Activated naive CD4-positive, alpha-beta T cell treated with anti-CD3 and anti-CD28 coated beads, Interleukin-2, amount 50 U/mL, for 24 hours (primary cell): ENCODE measurements at regions not wholly inside any gene's neighbourhood (a gene's known extent, or its start where the extent isn't known, plus 50 kb on each side); places are given as distances from the start of the nearest gene placed in this dataset.

Experiments used
- H3K27ac Mint-ChIP-seq: one replicate; pipeline ENCODE4 v1.8.0; 2021; ENCODE audit warnings: mild to moderate bottlenecking, mixed read lengths
- H3K27me3 Mint-ChIP-seq: one replicate; pipeline ENCODE4 v1.8.0; 2021; ENCODE audit warnings: mixed read lengths
- H3K36me3 Mint-ChIP-seq: one replicate; pipeline ENCODE4 v1.8.0; 2021; ENCODE audit warnings: mixed read lengths
- H3K4me1 Mint-ChIP-seq: one replicate; pipeline ENCODE4 v1.8.0; 2021; ENCODE audit warnings: mixed read lengths
- H3K4me3 Mint-ChIP-seq: one replicate; pipeline ENCODE4 v1.8.0; 2021; ENCODE audit warnings: mild to moderate bottlenecking, mixed read lengths
- H3K9me3 Mint-ChIP-seq: one replicate; pipeline ENCODE4 v1.8.0; 2021; ENCODE audit warnings: mixed read lengths

GRCh38 chr2:120551522-120551921 lies 184.1 kb upstream of the GLI2 start:
- H3K27me3 Mint-ChIP-seq, result peaks cover 9% of the 10 kb centered on the region
- H3K27ac Mint-ChIP-seq, result no peak overlapping the region
- no peaks in the 10 kb centered on the region for H3K36me3 Mint-ChIP-seq
- no peaks in the 10 kb centered on the region for H3K9me3 Mint-ChIP-seq
- H3K4me1 Mint-ChIP-seq, result peaks cover 3% of the 10 kb centered on the region
- no peak overlapping the region for H3K4me3 Mint-ChIP-seq

DNA sequence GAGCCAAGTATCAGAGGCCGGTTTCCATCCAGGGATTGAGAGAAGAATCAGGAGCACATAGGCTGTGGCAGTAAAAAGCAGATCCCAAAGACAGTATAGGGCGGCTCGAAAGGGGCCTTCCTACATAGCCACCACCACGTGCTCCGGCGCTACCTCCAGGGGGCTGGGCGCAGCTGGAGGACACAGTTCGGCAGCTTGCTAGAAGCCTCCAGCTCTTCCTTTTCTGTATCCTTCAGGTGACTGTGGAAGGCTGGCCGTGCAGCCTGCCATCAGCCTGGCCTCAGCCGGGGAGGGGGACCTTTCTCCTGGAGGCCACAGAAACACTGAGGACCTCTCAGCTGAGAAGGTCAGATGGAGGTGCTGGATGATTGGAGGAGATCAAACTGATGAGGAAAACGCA lies 183.6 kb upstream of the GLI2 start:
- Mint-ChIP-seq H3K4me3 (no peak overlapping the region), H3K4me1 (peaks cover 3% of the 10 kb centered on the region), H3K27me3 (peaks cover 9% of the 10 kb centered on the region), H3K27ac (no peak overlapping the region), H3K36me3 (no peaks in the 10 kb centered on the region), H3K9me3 (no peaks in the 10 kb centered on the region)

GRCh38 chr2:120552800-120553481 lies 182.7 kb upstream of the GLI2 start:
- Mint-ChIP-seq H3K9me3 (no peaks in the 10 kb centered on the region), H3K27ac (no peak overlapping the region), H3K4me1 (peaks cover 3% of the 10 kb centered on the region), H3K27me3 (peaks cover 9% of the 10 kb centered on the region), H3K4me3 (no peak overlapping the region), H3K36me3 (no peaks in the 10 kb centered on the region)

DNA sequence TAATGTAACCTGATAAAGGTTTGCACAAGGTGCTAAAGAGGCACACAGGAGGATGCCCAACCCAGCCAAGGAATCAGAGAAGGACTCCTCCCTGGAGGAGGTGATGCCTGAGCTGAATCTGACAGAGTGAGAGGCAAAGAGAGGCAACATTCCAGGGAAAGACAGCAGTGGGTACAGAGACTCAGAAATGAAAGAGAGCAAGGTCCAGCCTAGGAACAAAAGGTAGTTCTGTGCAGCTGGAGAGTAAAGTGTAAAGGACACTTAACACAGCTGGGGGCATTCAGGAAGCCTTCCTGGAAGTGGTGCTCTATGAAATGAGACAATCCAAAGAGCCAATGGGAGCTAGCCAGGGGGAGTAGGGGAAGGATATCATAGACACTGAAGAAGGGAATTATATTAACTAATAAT lies 181.0 kb upstream of the GLI2 start:
- H3K4me1 Mint-ChIP-seq, result peaks cover 3% of the 10 kb centered on the region
- H3K9me3 Mint-ChIP-seq, result no peaks in the 10 kb centered on the region
- H3K27ac Mint-ChIP-seq, result no peak overlapping the region
- no peak overlapping the region for H3K4me3 Mint-ChIP-seq
- H3K36me3 Mint-ChIP-seq, result no peaks in the 10 kb centered on the region
- H3K27me3 Mint-ChIP-seq, result peaks cover 9% of the 10 kb centered on the region

GRCh38 chr2:120555092-120555491 lies 180.6 kb upstream of the GLI2 start:
- peaks cover 3% of the 10 kb centered on the region for H3K4me1 Mint-ChIP-seq
- no peaks in the 10 kb centered on the region for H3K36me3 Mint-ChIP-seq
- H3K27ac Mint-ChIP-seq, result no peak overlapping the region
- no peaks in the 10 kb centered on the region for H3K9me3 Mint-ChIP-seq
- H3K27me3 Mint-ChIP-seq, result peaks cover 9% of the 10 kb centered on the region
- H3K4me3 Mint-ChIP-seq, result no peak overlapping the region

GRCh38 chr2:120556911-120557310 lies 178.8 kb upstream of the GLI2 start:
- H3K36me3 Mint-ChIP-seq, result no peaks in the 10 kb centered on the region
- no peaks in the 10 kb centered on the region for H3K9me3 Mint-ChIP-seq
- H3K27ac Mint-ChIP-seq, result no peak overlapping the region
- peaks cover 9% of the 10 kb centered on the region for H3K27me3 Mint-ChIP-seq
- H3K4me3 Mint-ChIP-seq, result no peak overlapping the region
- peaks cover 3% of the 10 kb centered on the region for H3K4me1 Mint-ChIP-seq

- Mint-ChIP-seq H3K9me3 (no peaks in the 10 kb centered on the region), H3K27me3 (peaks cover 3% of the 10 kb centered on the region), H3K4me3 (no peak overlapping the region), H3K36me3 (no peaks in the 10 kb centered on the region), H3K27ac (no peak overlapping the region), H3K4me1 (no peaks in the 10 kb centered on the region)
Measured at GRCh38 chr2:120558847-120559246, 176.8 kb upstream of the GLI2 start.

DNA sequence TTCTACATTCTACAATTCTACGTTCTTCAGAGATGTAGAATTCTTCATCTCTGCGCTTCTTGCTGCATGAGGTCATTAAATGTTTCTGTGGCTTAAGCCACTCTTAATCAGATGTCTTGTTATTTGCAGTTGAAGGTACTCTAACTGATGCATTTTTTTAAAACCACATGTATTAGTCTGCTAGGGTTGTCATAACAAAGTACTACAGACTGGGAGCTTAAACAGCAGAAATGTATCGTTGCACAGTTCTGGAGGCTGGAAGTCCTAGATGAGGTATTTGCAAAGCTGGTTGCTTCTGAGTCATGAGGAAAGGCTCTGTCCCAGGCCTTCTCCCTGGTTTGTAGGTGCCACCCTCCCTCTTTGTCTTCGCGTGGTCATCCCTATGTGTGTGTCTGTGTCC lies 176.3 kb upstream of the GLI2 start:
- Mint-ChIP-seq H3K27me3 (peaks cover 2% of the 10 kb centered on the region), H3K4me3 (no peak overlapping the region), H3K4me1 (no peaks in the 10 kb centered on the region), H3K27ac (no peak overlapping the region), H3K9me3 (no peaks in the 10 kb centered on the region), H3K36me3 (no peaks in the 10 kb centered on the region)

DNA sequence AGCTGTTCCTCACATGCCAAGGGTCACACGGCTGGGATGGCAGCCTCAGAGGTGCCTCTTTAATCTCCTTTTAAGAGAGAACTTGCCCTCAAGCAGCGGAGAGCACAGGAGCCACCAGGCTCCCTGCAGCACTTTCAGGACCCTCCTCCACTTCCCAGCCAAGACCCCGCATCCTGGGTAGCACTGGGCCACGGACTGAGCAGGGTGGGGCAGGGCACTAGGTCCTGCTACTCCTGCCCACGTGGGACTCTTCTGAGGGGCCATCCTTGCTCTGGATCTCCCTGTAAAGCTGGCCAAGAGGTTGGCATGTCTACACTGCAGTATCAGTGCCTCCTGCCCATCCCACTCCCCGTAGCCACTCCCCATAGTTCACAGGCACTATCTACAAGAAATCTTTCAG lies 175.3 kb upstream of the GLI2 start:
- Mint-ChIP-seq H3K9me3 (no peaks in the 10 kb centered on the region), H3K36me3 (no peaks in the 10 kb centered on the region), H3K4me3 (no peak overlapping the region), H3K4me1 (no peaks in the 10 kb centered on the region), H3K27ac (no peak overlapping the region), H3K27me3 (no peaks in the 10 kb centered on the region)

DNA sequence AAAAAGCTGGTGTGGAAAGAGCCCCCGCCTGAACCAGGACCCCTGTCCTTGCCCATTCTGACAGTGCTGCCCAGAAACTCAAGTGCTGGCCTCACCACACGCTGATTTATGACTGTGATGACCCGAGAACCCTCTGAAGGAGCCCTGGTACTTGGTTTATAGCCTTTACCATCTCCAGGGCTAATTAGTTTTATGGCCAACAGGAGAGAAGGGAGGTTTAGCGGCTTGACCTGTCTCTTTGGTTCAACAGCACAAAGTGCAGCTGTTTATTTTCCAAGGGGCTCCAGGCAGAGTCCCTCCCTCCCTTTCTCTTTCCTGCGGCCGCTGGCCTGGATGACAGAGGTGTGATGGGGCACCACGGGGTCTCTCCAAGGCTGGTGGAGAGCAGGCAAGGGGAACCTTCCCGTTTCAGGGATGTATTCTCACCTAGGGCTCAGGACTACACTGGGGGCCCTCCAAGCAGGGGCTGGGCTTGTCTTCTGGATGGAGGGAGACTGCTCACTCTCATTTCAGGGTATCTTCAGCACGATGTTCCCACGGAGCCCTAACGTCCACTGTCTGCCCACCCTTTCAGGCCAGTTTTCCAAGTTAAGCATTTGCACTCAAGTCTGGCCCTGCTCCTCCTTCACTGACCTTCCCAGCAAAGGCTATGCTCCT lies 174.2 kb upstream of the GLI2 start:
- no peaks in the 10 kb centered on the region for H3K9me3 Mint-ChIP-seq

DNA sequence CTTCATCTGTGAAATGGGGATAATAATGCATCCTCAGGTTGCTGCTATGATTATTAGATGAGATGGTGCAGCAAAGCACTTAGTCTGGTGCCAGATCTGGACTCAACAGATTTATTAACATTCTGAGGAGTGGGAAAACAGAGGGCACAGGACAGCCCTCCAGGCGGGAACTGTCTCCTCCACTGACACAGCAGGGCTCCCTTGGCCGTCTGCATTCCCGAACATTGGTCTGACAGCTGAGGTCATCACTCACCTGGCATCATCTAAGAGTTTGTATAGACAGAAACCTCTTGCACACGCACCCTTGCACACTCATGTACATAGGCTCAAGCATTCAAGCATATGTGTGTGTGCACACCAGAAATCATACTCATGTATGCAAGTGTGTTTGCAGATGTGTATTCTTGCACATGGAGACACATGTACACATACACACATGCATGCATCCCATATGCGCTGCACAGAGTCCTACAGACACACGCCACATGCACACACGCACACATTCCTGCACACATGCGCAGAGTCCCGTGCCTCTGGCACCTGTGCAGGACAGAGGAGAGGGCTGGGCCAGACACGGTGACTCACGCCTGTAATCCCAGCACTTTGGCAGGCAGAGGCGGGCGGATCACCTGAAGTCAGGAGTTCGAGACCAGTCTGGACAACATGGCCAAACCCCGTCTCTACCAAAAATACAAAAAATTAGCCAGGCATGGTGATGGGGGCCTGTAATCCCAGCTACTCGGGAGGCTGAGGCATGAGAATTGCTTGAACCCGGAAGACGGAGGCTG lies 173.3 kb upstream of the GLI2 start:
- no peak overlapping the region for H3K4me3 Mint-ChIP-seq
- H3K9me3 Mint-ChIP-seq, result no peaks in the 10 kb centered on the region

More for the DNA sequence above, 174.2 kb upstream of the GLI2 start:
- Mint-ChIP-seq H3K4me3 (no peak overlapping the region), H3K27ac (no peak overlapping the region), H3K27me3 (no peaks in the 10 kb centered on the region), H3K36me3 (no peaks in the 10 kb centered on the region), H3K4me1 (no peaks in the 10 kb centered on the region)

DNA sequence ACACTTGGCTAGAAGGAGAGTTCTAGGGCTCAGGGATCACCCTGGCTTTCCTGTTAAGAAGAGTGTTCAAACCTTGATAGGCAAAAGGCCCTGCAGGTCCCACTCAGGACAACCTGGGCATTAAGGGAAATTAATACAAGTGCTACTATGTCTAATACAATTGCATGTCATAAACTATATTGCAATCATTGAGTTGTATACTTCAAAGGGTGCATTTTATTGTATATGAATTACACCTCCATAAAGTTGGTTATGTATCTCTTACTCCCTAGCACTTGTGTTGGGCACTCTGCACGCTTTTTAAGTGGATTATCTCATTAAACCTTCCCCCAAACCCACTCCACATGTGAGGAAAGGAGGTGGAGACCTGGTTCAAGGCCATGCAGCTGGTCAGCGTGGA lies 172.1 kb upstream of the GLI2 start:
- Mint-ChIP-seq H3K4me1 (no peaks in the 10 kb centered on the region), H3K27ac (no peak overlapping the region), H3K4me3 (no peak overlapping the region), H3K27me3 (no peaks in the 10 kb centered on the region), H3K9me3 (no peaks in the 10 kb centered on the region), H3K36me3 (no peaks in the 10 kb centered on the region)

More for the DNA sequence above, 173.3 kb upstream of the GLI2 start:
- Mint-ChIP-seq H3K27ac (no peak overlapping the region), H3K27me3 (no peaks in the 10 kb centered on the region), H3K36me3 (no peaks in the 10 kb centered on the region), H3K4me1 (no peaks in the 10 kb centered on the region)

DNA sequence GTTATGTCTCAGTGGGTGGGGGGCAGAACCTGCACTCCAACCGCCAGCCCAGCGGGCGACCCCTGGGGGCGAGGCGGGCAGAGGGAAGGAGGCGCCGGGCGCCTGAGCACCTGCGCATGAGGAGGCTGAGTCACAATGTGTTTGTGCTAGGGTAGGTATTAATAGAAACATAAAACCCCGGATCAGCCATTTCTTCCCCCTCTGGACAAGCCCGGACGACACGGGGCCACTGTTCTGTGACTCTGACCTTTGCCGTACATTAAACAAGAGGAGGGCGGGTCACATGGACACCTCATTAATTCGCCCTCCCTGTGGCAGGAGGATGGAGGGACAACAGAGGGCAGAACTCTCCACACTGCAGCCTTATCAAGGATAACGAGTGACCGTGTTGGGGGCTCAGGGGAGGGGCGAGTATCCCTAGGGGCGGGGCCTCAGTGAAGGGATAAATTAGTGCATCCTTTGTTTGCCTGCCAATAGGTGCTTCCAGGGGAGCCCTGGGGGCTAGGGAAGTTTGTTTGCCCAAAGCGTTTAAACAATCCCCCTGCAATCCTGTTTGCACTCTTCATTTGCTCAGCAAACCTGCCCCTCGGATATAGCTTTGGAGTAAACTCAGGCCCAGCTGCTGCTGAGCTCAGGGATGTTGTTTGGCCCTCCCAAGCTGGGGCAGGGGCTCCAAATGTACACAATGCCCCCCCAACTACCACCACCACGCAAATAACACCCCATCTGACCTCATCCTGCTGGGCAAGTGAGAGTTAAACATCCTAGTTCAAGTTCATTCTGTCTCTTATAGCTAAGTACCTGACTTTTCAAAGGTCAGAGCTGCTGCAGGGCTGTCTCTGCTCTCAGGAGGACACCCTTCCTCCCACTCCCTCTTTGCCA lies 171.2 kb upstream of the GLI2 start:
- Mint-ChIP-seq H3K4me3 (no peak overlapping the region), H3K36me3 (no peaks in the 10 kb centered on the region), H3K27me3 (no peaks in the 10 kb centered on the region), H3K9me3 (no peaks in the 10 kb centered on the region), H3K4me1 (no peaks in the 10 kb centered on the region), H3K27ac (no peak overlapping the region)

GRCh38 chr2:120565095-120565460 lies 170.6 kb upstream of the GLI2 start:
- Mint-ChIP-seq H3K27me3 (peaks cover 1% of the 10 kb centered on the region), H3K4me3 (no peak overlapping the region), H3K9me3 (no peaks in the 10 kb centered on the region), H3K27ac (no peak overlapping the region), H3K4me1 (no peaks in the 10 kb centered on the region), H3K36me3 (no peaks in the 10 kb centered on the region)

GRCh38 chr2:120565929-120566328 lies 169.7 kb upstream of the GLI2 start:
- no peaks in the 10 kb centered on the region for H3K36me3 Mint-ChIP-seq
- H3K4me1 Mint-ChIP-seq, result no peaks in the 10 kb centered on the region
- H3K9me3 Mint-ChIP-seq, result no peaks in the 10 kb centered on the region
- H3K4me3 Mint-ChIP-seq, result no peak overlapping the region
- H3K27ac Mint-ChIP-seq, result no peak overlapping the region
- H3K27me3 Mint-ChIP-seq, result peaks cover 1% of the 10 kb centered on the region
